GM21360 (cell line): ENCODE measurements at regions not wholly inside any gene's neighbourhood (a gene's known extent, or its start where the extent isn't known, plus 50 kb on each side); places are given as distances from the start of the nearest gene placed in this dataset.
"Not testable (repeated sequence)": the region's sequence is repeated elsewhere in the genome, so short reads cannot be mapped to it uniquely, and the experiment has no call there.

Experiments
- ATAC-seq: cut with Tn5 transposase; IDR thresholded peaks from one replicate; pipeline ENCODE4 v1.9.1; 2021; ENCODE audit warnings: mild to moderate bottlenecking, moderate library complexity; ENCODE audit not compliant: unreplicated experiment

- ATAC-seq, result no peak
These were observed 251.9 kb upstream of the KLF3 start for GRCh38 chr4:38411981-38412536.

DNA sequence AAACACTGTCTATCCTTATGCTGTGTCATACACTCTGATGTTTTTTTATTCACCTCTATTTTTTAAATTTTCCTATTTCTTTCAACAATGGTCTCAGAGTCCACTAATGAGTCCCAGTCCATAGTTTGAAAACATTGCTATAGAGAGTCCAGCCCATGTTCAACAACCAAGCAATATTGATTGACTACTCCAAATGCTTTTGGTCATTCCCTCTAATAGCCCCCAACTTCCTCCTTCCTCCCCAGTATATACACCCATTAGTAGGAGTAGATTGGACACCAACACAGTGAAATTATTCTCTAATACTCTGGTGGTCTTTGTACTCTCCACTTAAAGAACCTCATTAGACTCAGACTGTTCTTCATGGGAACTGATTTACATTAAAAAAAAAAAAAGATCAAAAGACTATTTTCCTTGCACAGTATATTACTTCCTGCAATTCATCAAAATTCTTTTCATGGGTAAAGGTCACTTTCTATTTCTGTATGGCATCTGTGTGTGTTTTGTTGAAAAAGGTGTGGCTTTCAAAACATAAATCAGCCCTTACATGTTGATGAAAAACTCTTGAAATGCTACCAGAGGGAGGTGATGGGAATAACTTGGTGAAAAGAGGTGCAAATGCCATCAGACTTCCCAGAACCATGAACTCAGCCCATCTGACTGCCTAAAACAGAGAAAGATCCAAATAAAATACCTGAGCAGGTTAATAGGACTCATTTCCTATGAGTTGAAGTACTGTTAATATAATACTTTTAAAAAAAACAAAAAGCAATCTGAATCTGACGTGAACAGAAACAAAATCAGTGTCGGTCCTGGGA lies 250.3 kb upstream of the KLF3 start:
- ATAC-seq, result no peak

DNA sequence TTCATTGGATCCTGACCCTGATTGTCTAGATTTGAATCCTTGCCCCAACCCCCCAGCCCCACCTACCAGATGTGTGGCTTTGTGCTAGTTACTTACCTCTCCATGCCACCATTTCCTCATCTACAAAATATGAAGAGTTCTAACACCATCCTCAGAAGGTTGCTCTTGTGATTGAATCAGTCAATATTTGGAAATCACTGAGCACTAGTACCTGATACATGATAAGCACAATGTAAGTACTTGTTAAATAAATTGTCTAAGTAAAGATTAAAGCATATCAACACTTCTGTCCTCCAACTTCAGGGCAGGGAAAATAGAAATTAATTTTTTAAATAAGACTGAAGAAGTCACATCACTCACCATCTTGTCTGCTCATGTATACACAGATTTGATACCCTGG lies 249.6 kb upstream of the KLF3 start:
- ATAC-seq, result no peak

DNA sequence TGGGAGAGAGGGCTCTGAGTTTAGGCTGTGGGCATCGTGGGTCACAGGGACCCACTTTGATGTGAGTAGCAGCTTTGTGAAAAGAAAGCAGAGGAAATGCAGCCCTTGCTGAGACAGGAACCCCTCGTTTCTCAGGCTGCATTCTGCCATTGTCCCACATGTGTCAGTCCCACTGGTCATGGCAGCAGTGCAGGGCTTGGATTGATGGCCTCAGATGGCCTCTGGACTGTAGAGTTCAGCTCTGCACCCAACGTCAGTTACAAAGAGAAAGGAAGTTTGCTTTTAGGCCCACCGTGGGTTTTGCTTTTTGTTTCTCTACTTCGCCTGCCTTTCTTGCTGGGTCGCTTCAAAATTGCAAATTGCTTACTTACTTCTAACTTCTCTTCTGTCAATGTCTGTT lies 248.3 kb upstream of the KLF3 start:
- ATAC-seq, result no peak

DNA sequence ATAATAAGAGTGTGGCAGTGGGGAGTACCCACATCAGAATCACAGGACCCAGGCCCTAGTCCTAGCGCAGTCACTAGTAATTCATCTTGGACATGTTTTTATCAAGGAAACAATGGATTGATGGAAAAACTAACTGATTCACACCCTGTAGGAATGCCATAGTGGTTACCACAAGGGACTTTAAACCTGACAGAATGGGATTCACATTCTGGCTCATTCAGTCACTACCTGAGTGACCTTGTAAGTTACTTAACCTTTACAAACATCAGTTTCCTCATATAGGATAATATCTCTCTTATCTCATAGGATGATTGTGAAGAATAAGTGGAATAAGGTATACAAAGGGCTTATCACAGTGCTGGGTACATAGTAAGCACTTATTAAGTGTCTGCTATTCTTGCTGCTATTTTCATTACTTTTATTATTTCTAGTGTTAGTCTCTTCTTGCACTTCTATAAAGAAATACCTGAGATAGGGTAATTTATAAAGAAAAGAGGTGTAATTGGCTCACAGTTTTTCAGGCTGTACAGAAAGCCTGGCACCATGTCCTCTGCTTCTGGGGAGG lies 247.5 kb upstream of the KLF3 start:
- no peak for ATAC-seq

DNA sequence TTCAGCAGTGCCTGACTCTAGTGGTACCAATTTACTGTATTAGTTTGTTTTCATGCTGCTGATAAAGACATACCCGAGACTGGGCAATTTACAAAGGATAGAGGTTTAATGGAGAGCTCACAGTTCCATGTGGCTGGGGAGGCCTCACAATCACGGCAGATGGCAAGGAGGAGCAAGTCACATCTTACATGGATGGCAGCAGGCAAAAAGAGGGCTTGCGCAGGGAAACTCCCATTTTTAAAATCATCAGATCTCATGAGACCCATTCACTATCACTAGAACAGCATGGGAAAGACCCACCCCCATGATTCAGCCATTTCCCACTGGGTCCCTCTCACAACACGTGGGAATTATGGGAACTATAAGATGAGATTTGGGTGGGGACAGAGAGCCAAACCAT lies 243.7 kb upstream of the KLF3 start:
- not testable (repeated sequence) for ATAC-seq

- ATAC-seq, result no peak
These were observed 241.1 kb upstream of the KLF3 start for GRCh38 chr4:38422850-38423249.

DNA sequence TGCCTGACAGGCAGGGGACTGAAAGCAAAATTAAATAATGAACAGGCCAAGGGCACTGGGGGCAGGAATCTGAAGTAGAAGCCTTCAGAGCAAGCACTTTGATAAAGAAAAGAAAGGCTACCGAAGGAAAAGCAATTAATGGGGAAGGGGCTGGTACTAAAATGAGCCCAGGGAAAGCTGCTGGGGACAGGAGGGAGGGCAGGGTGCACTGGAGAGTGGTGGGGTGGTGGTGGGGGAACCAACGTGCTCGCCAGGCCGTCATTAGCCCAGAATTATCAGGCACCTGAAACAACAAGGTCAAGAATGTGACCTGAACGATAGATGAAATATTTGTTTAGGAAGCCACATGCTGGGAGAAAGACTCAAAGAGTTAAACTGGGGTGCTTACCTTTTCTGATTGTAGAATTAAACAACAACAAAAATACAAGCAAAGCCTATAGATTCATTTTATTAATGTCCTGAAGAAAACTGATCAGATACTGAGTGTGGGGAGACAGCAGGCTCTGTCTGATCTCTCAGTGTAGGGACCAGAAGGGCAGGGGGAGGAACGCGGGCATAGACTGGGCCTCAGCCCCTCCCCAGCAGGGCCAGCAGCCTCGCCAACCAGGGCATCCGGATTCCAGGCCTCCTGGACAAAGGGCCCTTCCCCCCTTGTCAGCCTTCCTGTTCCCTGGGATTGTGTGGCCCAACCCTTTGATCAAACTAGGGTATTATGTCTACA lies 239.7 kb upstream of the KLF3 start:
- no peak for ATAC-seq

- ATAC-seq, result no peak
These were observed 237.5 kb upstream of the KLF3 start for GRCh38 chr4:38426532-38426931.

DNA sequence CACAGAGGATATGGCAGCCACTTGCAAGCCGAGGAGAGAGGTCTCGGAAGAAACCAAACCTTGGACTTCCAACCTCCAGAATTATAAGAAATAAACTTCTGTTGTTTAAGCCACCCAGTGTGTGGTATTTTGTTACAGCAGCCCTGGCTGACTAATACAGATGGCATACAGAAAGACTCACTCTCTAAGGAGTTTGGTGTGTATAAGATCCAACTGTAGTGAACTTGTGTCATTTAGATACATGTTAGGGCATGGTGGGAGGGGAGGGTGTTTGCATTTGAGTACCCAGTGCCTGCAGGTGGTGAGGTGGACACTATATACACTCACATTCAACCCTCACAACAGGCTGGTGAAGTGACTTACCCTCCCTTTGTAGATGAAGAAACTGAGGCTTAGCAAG lies 233.2 kb upstream of the KLF3 start:
- no peak for ATAC-seq

DNA sequence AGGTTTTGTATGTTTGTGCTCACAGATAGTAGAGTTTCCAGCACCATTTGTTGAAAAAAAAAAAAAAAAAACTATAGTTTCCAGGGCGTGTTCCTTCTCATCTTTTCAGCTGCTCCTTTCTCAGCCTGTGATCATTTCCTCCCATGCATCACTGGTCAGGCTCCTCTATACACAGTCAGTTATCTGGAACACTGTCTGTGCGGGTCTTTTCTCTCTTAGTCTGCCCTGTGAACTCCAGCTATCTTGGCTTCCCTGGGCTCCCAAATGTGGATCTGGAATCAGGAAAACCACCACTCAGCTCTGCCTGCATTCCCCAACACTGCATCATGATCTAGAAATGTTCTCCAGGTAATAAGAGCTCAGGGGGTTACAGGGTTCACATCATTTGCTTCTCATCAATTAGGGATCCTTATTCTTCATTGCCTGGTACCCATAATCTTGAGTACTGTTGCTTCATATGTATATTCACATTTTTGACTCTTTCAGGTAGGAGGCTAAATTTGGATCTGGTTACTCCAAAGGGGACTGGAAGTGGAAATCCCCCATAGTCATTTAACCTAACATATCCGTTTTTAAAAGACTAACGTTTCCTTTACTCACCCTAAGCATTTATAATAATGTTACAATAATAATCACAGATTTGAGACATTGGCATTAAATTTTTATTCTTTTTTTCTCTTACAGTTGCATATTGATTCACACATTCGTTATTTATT lies 221.8 kb upstream of the KLF3 start:
- no peak for ATAC-seq

GRCh38 chr4:38449506-38450174 lies 214.4 kb upstream of the KLF3 start:
- ATAC-seq, result no peak

- ATAC-seq, result no peak
These were observed 212.0 kb upstream of the KLF3 start for GRCh38 chr4:38452009-38452408.

DNA sequence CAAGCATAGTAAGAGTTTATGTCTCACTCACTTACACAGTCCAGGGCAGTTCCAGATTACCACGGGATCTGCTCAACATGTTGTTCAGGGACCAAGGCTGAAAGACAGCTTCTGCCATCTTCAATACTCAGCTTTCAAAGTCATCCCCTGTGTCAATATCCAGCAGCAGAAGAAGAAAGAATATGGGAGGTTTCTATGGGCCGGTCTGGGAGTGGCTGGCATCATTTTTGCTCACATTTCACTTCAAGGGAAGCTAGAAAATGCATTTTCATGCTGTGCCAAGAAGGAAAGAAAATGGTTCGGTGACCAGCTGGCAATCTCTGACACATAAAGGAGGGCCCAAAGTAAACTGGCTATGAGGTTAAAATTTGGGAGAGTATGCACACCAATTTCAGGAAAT lies 211.5 kb upstream of the KLF3 start:
- no peak for ATAC-seq

- ATAC-seq, result no peak
These were observed 210.6 kb upstream of the KLF3 start for GRCh38 chr4:38453253-38453881.

DNA sequence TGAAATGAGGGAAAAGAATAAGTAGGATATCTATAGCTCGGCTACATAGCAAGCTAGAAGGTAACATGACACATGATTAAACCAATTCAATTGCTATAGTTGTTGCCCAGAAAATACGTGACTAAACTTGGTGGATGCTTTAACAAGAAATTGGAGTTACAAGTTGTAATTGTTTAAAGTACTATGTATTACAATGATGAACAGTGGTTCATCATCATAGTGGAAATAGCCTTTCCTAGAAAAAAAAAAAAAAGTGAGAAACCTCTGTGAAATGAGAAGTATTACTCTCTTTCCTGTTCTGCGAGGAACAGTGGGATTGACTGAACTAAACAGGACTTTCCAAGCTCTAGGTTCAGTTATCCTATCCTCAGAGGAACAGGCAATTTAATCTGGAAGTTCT lies 209.7 kb upstream of the KLF3 start:
- ATAC-seq, result no peak

DNA sequence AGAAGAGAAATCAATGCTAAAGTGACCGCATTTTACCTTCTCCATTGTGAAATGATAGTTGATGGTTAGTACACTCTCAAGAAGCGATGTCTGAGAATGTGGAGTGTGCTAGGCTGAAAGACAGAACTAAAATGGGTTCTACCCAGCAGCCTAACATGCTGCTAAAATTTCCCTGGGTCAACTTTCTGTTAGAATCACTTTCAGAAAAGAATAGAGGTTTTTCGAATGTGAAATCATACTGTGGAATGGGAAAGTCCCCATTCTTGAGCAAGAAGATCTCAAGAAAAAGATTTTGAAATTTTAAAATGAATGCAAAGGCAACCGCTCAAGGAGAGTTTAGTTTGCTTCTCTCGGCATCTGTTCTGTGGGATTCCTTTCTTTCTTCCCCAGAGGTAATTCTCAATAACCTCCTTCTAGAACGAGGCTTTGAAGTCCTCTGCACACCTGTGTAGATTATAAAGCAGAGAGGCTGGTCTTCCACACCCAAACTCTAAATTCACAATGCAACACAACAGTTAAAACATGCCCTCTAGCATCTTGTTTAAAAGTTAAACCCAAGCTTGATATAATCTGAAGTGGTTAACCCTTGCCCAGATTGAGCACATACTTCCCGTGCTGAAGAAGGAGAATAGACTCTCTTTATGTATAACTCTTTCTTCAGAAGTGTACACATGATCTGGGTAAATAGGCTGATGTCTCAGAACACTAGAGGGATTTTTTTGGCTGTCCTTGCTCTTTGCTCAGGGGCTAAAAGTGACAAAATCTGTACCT lies 208.7 kb upstream of the KLF3 start:
- peak; percentile 75 for ATAC-seq

GRCh38 chr4:38456096-38456495 lies 207.9 kb upstream of the KLF3 start:
- no peak for ATAC-seq

DNA sequence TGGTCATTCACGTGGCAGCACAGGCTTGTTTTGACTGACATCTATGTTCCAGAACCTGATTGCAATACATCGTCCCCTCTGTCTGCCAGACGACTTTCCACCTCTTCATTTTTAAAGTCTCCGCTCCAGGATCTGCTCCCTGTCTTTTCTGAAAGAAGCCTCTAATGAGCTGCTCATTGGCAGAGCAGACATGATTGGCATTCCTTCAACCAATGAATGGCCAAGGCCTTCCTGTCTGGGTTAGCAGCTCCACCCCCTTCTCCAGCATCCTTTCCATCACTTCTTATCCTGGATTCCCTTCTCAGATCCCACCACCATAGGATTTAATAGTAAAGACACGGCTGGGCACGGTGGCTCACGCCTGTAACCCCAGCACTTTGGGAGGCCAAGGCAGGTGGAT lies 202.7 kb upstream of the KLF3 start:
- no peak for ATAC-seq
